H9 (cell line): ENCODE measurements at regions not wholly inside any gene's neighbourhood (a gene's known extent, or its start where the extent isn't known, plus 50 kb on each side); places are given as distances from the start of the nearest gene placed in this dataset.

Source experiments
- DNase-seq: peaks from one replicate; pipeline ENCODE4 v3.0.0-alpha.2; 2017
- H2AFZ ChIP-seq: one replicate; pipeline ENCODE4 v1.6.1; 2013; ENCODE audit warnings: mild to moderate bottlenecking, low read length, control low read depth, moderate library complexity
- H2AK5ac ChIP-seq: 2 replicates; pipeline ENCODE4 v1.6.1; 2013; ENCODE audit warnings: low read length, control low read depth, mixed read lengths; ENCODE audit not compliant: insufficient read length
- H2BK120ac ChIP-seq: one replicate; pipeline ENCODE4 v1.6.1; 2013; ENCODE audit warnings: low read depth, mild to moderate bottlenecking, low read length, control low read depth, inconsistent platforms; ENCODE audit not compliant: poor library complexity, severe bottlenecking
- H2BK12ac ChIP-seq: 2 replicates; pipeline ENCODE4 v1.6.1; 2013; ENCODE audit warnings: low read length, control low read depth, mixed read lengths, low read depth; ENCODE audit not compliant: insufficient read length
- H2BK15ac ChIP-seq: 2 replicates; pipeline ENCODE4 v1.6.1; 2013; ENCODE audit warnings: low read depth, low read length, control low read depth
- H2BK20ac ChIP-seq: one replicate; pipeline ENCODE4 v1.6.1; 2013; ENCODE audit warnings: low read depth, mild to moderate bottlenecking, low read length, control low read depth, inconsistent platforms; ENCODE audit not compliant: poor library complexity, severe bottlenecking
- H2BK5ac ChIP-seq: 2 replicates; pipeline ENCODE4 v1.6.1; 2013; ENCODE audit warnings: low read length, control low read depth, mixed read lengths; ENCODE audit not compliant: insufficient read length
- H3K14ac ChIP-seq: 2 replicates; pipeline ENCODE4 v1.6.1; 2013; ENCODE audit warnings: low read length, control low read depth; ENCODE audit not compliant: insufficient read depth
- H3K18ac ChIP-seq: 2 replicates; pipeline ENCODE4 v1.6.1; 2013; ENCODE audit warnings: low read depth, mild to moderate bottlenecking, mixed read lengths, low read length, control low read depth; ENCODE audit not compliant: insufficient read length
- H3K23ac ChIP-seq: 2 replicates; pipeline ENCODE4 v1.6.1; 2013; ENCODE audit warnings: low read length, control low read depth, mixed read lengths, low read depth; ENCODE audit not compliant: insufficient read length
- H3K23me2 ChIP-seq: 2 replicates; pipeline ENCODE4 v1.6.1; 2013; ENCODE audit warnings: low read depth, mild to moderate bottlenecking, mixed read lengths, low read length, control low read depth; ENCODE audit not compliant: insufficient read length, poor library complexity, severe bottlenecking
- H3K27ac ChIP-seq: 2 replicates; pipeline ENCODE4 v1.5.1; 2013; ENCODE audit warnings: low read length, control low read depth, mixed read lengths, low read depth; ENCODE audit not compliant: insufficient read length
- H3K27me3 ChIP-seq: 2 replicates; pipeline ENCODE4 v1.6.1; 2013; ENCODE audit warnings: low read length, control low read depth, inconsistent platforms; ENCODE audit not compliant: insufficient read depth
- H3K4ac ChIP-seq: 2 replicates; pipeline ENCODE4 v1.6.1; 2013; ENCODE audit warnings: low read depth, mild to moderate bottlenecking, control low read depth, inconsistent platforms, low read length, moderate library complexity
- H3K4me1 ChIP-seq: 2 replicates; pipeline ENCODE4 v1.6.1; 2013; ENCODE audit warnings: low read length, control low read depth, inconsistent platforms; ENCODE audit not compliant: insufficient read depth
- H3K4me2 ChIP-seq: 2 replicates; pipeline ENCODE4 v1.6.1; 2013; ENCODE audit warnings: low read length, control low read depth, mixed read lengths; ENCODE audit not compliant: insufficient read length, insufficient read depth
- H3K56ac ChIP-seq: 2 replicates; pipeline ENCODE4 v1.6.1; 2013; ENCODE audit warnings: low read depth, mild to moderate bottlenecking, mixed read lengths, low read length, control low read depth; ENCODE audit not compliant: insufficient read length
- H3K79me1 ChIP-seq: 2 replicates; pipeline ENCODE4 v1.6.1; 2013; ENCODE audit warnings: low read depth, mild to moderate bottlenecking, moderate library complexity, low read length, control low read depth, inconsistent platforms; ENCODE audit not compliant: insufficient read depth, poor library complexity, severe bottlenecking
- H3K79me2 ChIP-seq: 2 replicates; pipeline ENCODE4 v1.6.1; 2013; ENCODE audit warnings: low read length, control low read depth, inconsistent platforms; ENCODE audit not compliant: insufficient read depth
- H3K9ac ChIP-seq: 2 replicates; pipeline ENCODE4 v1.6.1; 2013; ENCODE audit warnings: low read length, control low read depth, mixed read lengths; ENCODE audit not compliant: insufficient read length; ENCODE audit errors: extremely low read depth
- H3K9me3 ChIP-seq: one replicate; pipeline ENCODE4 v1.6.1; 2013; ENCODE audit warnings: low read depth, low read length, inconsistent platforms; ENCODE audit not compliant: control insufficient read depth
- H3T11ph ChIP-seq: one replicate; pipeline ENCODE4 v1.6.1; 2013; ENCODE audit warnings: mild to moderate bottlenecking, low read length, control low read depth, inconsistent platforms
- H4K20me1 ChIP-seq: one replicate; pipeline ENCODE4 v1.6.1; 2013; ENCODE audit not compliant: control insufficient read depth, insufficient read length, insufficient read depth
- H4K5ac ChIP-seq: 2 replicates; pipeline ENCODE4 v1.6.1; 2013; ENCODE audit warnings: low read depth, mild to moderate bottlenecking, mixed read lengths, low read length, control low read depth; ENCODE audit not compliant: insufficient read length
- H4K8ac ChIP-seq: replicated peaks from 2 replicates; pipeline ENCODE4 v1.6.1; 2013; ENCODE audit warnings: low read length, control low read depth, mixed read lengths, low read depth; ENCODE audit not compliant: insufficient read length
- H4K91ac ChIP-seq: 2 replicates; pipeline ENCODE4 v1.6.1; 2013; ENCODE audit warnings: low read depth, mild to moderate bottlenecking, moderate library complexity, mixed read lengths, low read length, control low read depth; ENCODE audit not compliant: insufficient read length
- H3K27ac Mint-ChIP-seq, 3 experiments: 2 replicates in 2 of 3; 3 replicates in 1 of 3; pipeline ENCODE4 v1.8.0; 2020 to 2021; ENCODE audit warnings: mixed read lengths in 3 of 3, mild to moderate bottlenecking in 1 of 3, moderate library complexity in 1 of 3
- H3K27me3 Mint-ChIP-seq: 2 replicates; pipeline ENCODE4 v1.8.0; 2021; ENCODE audit warnings: low read depth, mild to moderate bottlenecking, moderate library complexity, mixed read lengths
- H3K36me3 Mint-ChIP-seq, 3 experiments: 2 replicates in 2 of 3; 3 replicates in 1 of 3; pipeline ENCODE4 v1.8.0; 2020 to 2021; ENCODE audit warnings: low read depth in 3 of 3, mixed read lengths in 3 of 3; ENCODE audit not compliant: insufficient read depth in 1 of 3
- H3K4me1 Mint-ChIP-seq, 2 experiments: 2 replicates each; pipeline ENCODE4 v1.8.0; 2020; ENCODE audit warnings: mixed read lengths in 2 of 2
- H3K4me3 Mint-ChIP-seq, 2 experiments: 2 replicates in 1 of 2; 3 replicates in 1 of 2; pipeline ENCODE4 v1.8.0; 2020 to 2021; ENCODE audit warnings: mild to moderate bottlenecking in 2 of 2, mixed read lengths in 2 of 2, moderate library complexity in 1 of 2
- H3K9me3 Mint-ChIP-seq, 2 experiments: 2 replicates in 1 of 2; 3 replicates in 1 of 2; pipeline ENCODE4 v1.8.0; 2020; ENCODE audit warnings: mild to moderate bottlenecking in 2 of 2, mixed read lengths in 2 of 2, moderate library complexity in 1 of 2
- WGBS: extraction: QIAGEN DNeasy Blood & Tissue Kit; methylation state at CpG from one replicate; pipeline ENCODE4 v1.1.7; 2013; ENCODE audit warnings: missing lambda C conversion rate, low lambda C conversion rate, mixed read lengths; ENCODE audit not compliant: insufficient read length; ENCODE audit errors: extremely low coverage; 5-methylcytosine and 5-hydroxymethylcytosine counted together
- TF ChIP-seq, protein P1 (sequence below): fragments of 200-600 bp; sonication (generic); conservative IDR thresholded peaks from 3 replicates; pipeline ENCODE4 v1.8.0; 2021; ENCODE audit warnings: antibody characterized with exemption, mild to moderate bottlenecking

GRCh38 chr5:174789596-174789995 lies 65.2 kb downstream of the MSX2 start:
- Mint-ChIP-seq H3K27ac (no peak overlapping the region), H3K27me3 (peaks cover 17% of the 10 kb centered on the region), H3K9me3 (peaks cover 7 to 10% of the 10 kb centered on the region in 2 experiments), H3K36me3 (peaks cover 0 to 8% (median 1%) of the 10 kb centered on the region in 3 experiments; a peak in 3 of 7 replicates), H3K4me3 (no peak overlapping the region), H3K4me1 (peaks cover 2 to 7% of the 10 kb centered on the region in 2 experiments)
- H2BK12ac ChIP-seq: no peak overlapping the region
- no CpG with 5 or more reads among the region's 4 CpGs for WGBS
- no peak overlapping the region for H3K18ac ChIP-seq
- H2BK120ac ChIP-seq: no peak overlapping the region
- no peak overlapping the region for H3K56ac ChIP-seq
- H3K27me3 ChIP-seq: no peaks in the 10 kb centered on the region
- no peak overlapping the region for H3K14ac ChIP-seq
- H3K4me1 ChIP-seq: no peaks in the 10 kb centered on the region
- no peaks in the 10 kb centered on the region for H3K23me2 ChIP-seq
- no peak overlapping the region for H2BK20ac ChIP-seq
- no peak overlapping the region for H4K8ac ChIP-seq
- no peak overlapping the region for H2AFZ ChIP-seq
- no peak overlapping the region for H4K5ac ChIP-seq
- H3K23ac ChIP-seq: no peak overlapping the region
- H3K9ac ChIP-seq: no peak overlapping the region
- H4K91ac ChIP-seq: no peak overlapping the region
- H3K9me3 ChIP-seq: no peaks in the 10 kb centered on the region
- H3K79me2 ChIP-seq: no peaks in the 10 kb centered on the region
- no peak overlapping the region for H3K27ac ChIP-seq
- H4K20me1 ChIP-seq: no peaks in the 10 kb centered on the region
- H3T11ph ChIP-seq: no peak overlapping the region
- H2BK15ac ChIP-seq: no peak overlapping the region
- no peak overlapping the region for H3K4me2 ChIP-seq
- H2BK5ac ChIP-seq: no peak overlapping the region
- H2AK5ac ChIP-seq: no peak overlapping the region
- no peak overlapping the region for H3K4ac ChIP-seq
- no peak for DNase-seq
- TF ChIP-seq, protein P1, sequence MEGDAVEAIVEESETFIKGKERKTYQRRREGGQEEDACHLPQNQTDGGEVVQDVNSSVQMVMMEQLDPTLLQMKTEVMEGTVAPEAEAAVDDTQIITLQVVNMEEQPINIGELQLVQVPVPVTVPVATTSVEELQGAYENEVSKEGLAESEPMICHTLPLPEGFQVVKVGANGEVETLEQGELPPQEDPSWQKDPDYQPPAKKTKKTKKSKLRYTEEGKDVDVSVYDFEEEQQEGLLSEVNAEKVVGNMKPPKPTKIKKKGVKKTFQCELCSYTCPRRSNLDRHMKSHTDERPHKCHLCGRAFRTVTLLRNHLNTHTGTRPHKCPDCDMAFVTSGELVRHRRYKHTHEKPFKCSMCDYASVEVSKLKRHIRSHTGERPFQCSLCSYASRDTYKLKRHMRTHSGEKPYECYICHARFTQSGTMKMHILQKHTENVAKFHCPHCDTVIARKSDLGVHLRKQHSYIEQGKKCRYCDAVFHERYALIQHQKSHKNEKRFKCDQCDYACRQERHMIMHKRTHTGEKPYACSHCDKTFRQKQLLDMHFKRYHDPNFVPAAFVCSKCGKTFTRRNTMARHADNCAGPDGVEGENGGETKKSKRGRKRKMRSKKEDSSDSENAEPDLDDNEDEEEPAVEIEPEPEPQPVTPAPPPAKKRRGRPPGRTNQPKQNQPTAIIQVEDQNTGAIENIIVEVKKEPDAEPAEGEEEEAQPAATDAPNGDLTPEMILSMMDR: no peak
- H3K79me1 ChIP-seq: no peaks in the 10 kb centered on the region
